ENCODE measurements at regions not wholly inside any gene's neighbourhood (a gene's known extent, or its start where the extent isn't known, plus 50 kb on each side); places are given as distances from the start of the nearest gene placed in this dataset.
"Not testable (repeated sequence)": the region's sequence is repeated elsewhere in the genome, so short reads cannot be mapped to it uniquely, and the experiment has no call there.

DNA sequence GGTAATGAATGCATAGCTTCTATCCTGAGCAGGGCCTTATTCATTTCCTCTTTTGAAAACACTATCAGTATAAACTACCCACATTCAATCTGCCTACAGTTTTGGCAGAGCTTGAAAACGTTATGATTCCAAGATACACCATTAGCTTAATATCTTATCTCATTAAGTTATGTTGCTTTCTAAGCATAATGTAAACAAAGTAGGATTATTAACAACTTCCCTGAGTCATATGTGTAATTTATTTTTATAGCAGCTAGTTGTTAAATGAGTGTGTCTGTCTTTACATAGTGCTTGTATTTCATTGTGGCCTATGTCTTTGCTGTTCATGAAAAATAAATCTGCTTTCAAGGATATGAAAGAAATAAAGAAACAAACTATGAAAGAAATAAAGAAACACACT, 106.2 kb upstream of the DLX6 start:
- no peak overlapping the region for H3K27ac ChIP-seq (ENCODE audit: low read length)
- no peaks in the 10 kb centered on the region for H3K4me1 ChIP-seq (ENCODE audit: insufficient read depth, low read length)
- no peaks in the 10 kb centered on the region for H3K36me3 ChIP-seq (ENCODE audit: insufficient read depth, low read depth, low read length)
- no peak overlapping the region for H3K4me3 ChIP-seq (ENCODE audit: low read length)
- no peaks in the 10 kb centered on the region for H3K9me3 ChIP-seq (ENCODE audit: insufficient read depth, low read depth, low read length)
- H3K9ac ChIP-seq (ENCODE audit: low read depth, low read length) = no peak overlapping the region
- no peaks in the 10 kb centered on the region for H3K27me3 ChIP-seq (ENCODE audit: insufficient read depth, low read length)

DNA sequence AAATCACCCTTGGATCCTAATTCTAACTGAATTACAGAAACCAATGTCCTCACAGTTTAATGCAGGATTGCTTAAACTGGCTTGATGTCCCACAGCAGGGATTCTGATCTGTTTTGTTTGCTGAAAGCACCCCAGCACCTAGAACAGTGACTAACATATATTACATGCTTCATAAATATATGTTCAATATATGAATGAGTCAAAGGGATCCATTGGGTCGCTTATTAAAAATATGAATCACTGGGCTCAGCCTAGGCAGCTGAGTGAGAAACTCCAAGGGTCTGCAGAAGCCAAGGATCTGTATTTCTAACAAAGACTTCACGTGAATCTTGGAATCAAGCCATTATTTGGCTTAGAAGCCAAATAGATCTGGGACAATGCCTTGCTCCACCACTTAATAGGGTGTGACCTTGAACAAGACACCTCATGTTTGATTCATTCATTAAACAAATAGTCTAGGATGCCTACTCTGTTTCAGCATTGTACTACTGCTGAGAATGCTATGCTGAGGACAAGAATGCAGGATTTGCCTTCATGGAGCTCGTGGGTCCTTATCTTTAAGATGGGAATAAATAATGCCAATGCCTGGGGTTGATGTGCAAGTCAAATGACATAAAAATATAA, 103.4 kb upstream of the DLX6 start:
- Histone ChIP-seq H3K9ac (ENCODE audit: low read depth, low read length) (no peak overlapping the region), H3K4me3 (ENCODE audit: low read length) (no peak overlapping the region), H3K36me3 (ENCODE audit: insufficient read depth, low read depth, low read length) (no peaks in the 10 kb centered on the region), H3K4me1 (ENCODE audit: insufficient read depth, low read length) (no peaks in the 10 kb centered on the region), H3K9me3 (ENCODE audit: insufficient read depth, low read depth, low read length) (no peaks in the 10 kb centered on the region), H3K27ac (ENCODE audit: low read length) (no peak overlapping the region), H3K27me3 (ENCODE audit: insufficient read depth, low read length) (no peaks in the 10 kb centered on the region)

DNA sequence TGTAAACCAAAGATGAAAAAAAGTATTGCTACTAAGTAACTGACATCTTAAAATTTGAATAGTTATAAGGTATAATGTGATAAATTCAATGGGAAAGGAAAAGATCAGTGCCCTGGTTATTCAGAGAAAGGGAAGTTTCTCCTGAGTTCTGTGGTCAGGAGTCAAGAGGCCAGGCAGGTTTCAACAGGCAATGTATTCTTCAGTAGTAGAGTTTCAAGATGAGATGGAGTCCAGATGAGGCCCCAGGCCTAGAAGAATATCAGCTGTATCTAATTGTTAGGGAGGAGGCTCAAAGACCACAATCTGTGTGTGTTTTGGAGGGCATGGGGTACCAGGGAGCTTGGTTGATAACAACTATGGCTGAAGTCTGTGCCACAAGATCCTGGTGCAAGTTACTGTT, 101.4 kb upstream of the DLX6 start:
- Histone ChIP-seq H3K9me3 (ENCODE audit: insufficient read depth, low read depth, low read length) (no peaks in the 10 kb centered on the region; the same call in 1 of the 2 replicates), H3K4me3 (ENCODE audit: low read length) (no peak overlapping the region), H3K4me1 (ENCODE audit: insufficient read depth, low read length) (no peaks in the 10 kb centered on the region), H3K27me3 (ENCODE audit: insufficient read depth, low read length) (no peaks in the 10 kb centered on the region), H3K9ac (ENCODE audit: low read depth, low read length) (no peak overlapping the region), H3K36me3 (ENCODE audit: insufficient read depth, low read depth, low read length) (no peaks in the 10 kb centered on the region), H3K27ac (ENCODE audit: low read length) (no peak overlapping the region)

DNA sequence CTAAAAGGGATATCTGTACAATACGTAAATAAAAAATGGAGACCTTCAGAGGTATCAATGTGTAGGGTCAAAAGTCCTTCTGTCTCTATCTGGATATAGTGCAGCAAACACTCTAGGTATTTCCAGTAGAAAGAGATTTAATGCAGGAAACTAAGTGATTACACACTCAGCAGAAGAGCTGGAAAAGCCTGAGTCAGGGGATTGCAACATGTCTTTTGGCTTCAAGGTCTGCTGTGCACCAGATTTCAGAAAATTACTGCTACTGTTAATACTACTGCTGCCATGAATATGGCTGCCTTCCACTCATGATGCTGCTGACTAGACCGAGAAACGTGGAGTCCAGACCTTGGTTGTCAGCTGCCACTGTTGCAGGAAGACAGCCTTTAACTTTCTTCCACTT, 94.9 kb upstream of the DLX6 start:
- Histone ChIP-seq H3K4me1 (ENCODE audit: insufficient read depth, low read length) (no peaks in the 10 kb centered on the region), H3K9ac (ENCODE audit: low read depth, low read length) (no peak overlapping the region), H3K36me3 (ENCODE audit: insufficient read depth, low read depth, low read length) (no peaks in the 10 kb centered on the region), H3K27ac (ENCODE audit: low read length) (no peak overlapping the region), H3K9me3 (ENCODE audit: insufficient read depth, low read depth, low read length) (no peaks in the 10 kb centered on the region; the same call in 1 of the 2 replicates), H3K27me3 (ENCODE audit: insufficient read depth, low read length) (no peaks in the 10 kb centered on the region), H3K4me3 (ENCODE audit: low read length) (no peak overlapping the region)

DNA sequence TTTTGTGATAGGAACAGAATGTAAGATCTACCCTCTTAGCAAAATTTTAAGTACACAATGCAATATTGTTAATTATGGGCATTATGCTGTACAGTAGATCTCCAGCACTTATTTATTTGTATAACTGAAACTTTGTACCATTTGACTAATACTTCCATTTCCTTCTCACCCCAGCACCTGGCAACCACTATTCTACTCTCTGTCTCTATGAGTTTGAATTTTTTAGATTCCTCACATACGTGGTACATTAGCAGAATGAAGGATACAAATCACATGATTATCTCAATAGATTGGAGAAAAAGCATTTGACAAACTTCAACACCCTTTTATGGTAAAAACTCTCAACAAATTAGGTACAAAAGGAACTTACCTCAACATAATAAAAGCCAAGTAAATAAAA, 90.3 kb upstream of the DLX6 start:
- H3K27me3 ChIP-seq (ENCODE audit: insufficient read depth, low read length) = no peaks in the 10 kb centered on the region
- no peak overlapping the region for H3K4me3 ChIP-seq (ENCODE audit: low read length)
- no peak overlapping the region for H3K9ac ChIP-seq (ENCODE audit: low read depth, low read length)
- no peaks in the 10 kb centered on the region for H3K36me3 ChIP-seq (ENCODE audit: insufficient read depth, low read depth, low read length)
- H3K4me1 ChIP-seq (ENCODE audit: insufficient read depth, low read length) = no peaks in the 10 kb centered on the region
- H3K9me3 ChIP-seq (ENCODE audit: insufficient read depth, low read depth, low read length) = no peaks in the 10 kb centered on the region
- H3K27ac ChIP-seq (ENCODE audit: low read length) = no peak overlapping the region

DNA sequence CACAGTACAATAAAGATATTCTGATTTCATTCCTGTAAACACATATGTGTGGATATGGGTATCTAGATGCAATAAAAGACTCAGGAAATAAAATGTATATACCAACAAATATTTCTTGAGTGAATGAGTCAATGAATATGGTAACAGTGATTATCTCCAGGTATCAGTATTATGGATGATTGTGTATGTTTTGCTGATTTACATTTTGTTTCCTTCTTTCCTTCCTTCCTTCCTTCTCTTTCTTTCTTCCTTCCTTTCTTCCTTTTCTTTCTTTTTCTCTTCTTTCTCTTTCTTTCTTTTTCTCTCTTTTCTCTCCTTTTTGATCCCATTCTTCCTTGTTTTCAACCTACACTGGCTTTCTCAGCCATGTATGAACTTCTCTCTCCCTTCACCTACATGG, 85.3 kb upstream of the DLX6 start:
- Histone ChIP-seq H3K9me3 (ENCODE audit: insufficient read depth, low read depth, low read length) (no peaks in the 10 kb centered on the region), H3K4me1 (ENCODE audit: insufficient read depth, low read length) (peaks cover 10% of the 10 kb centered on the region; the same call in 1 of the 2 replicates), H3K27ac (ENCODE audit: low read length) (no peak overlapping the region), H3K4me3 (ENCODE audit: low read length) (no peak overlapping the region; the same call in 1 of the 2 replicates), H3K9ac (ENCODE audit: low read depth, low read length) (no peak overlapping the region), H3K36me3 (ENCODE audit: insufficient read depth, low read depth, low read length) (no peaks in the 10 kb centered on the region), H3K27me3 (ENCODE audit: insufficient read depth, low read length) (no peaks in the 10 kb centered on the region)

DNA sequence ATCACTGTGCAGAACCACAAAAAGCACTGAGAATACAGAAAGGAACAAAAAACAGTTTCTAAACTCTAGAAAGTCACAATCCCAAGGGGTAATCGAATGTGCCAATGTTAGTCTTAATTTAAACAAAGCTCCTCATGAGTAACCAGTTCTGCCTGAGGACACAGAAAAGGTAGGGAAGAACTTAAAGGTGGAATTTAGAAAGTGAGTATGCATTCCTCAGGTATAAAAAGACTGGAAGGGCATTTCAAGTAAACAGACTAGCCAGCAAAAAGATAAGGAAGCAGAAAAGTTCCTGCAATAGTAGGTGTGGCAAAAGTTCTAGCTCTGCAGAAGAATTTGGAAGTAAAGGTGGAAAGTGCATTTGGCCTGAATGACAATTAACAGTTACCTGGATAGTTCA, 84.6 kb upstream of the DLX6 start:
- Histone ChIP-seq H3K36me3 (ENCODE audit: insufficient read depth, low read depth, low read length) (no peaks in the 10 kb centered on the region), H3K9me3 (ENCODE audit: insufficient read depth, low read depth, low read length) (no peaks in the 10 kb centered on the region), H3K4me1 (ENCODE audit: insufficient read depth, low read length) (peaks cover 10% of the 10 kb centered on the region; the same call in 1 of the 2 replicates), H3K27ac (ENCODE audit: low read length) (no peak overlapping the region), H3K4me3 (ENCODE audit: low read length) (no peak overlapping the region; the same call in 1 of the 2 replicates), H3K27me3 (ENCODE audit: insufficient read depth, low read length) (no peaks in the 10 kb centered on the region), H3K9ac (ENCODE audit: low read depth, low read length) (no peak overlapping the region)

DNA sequence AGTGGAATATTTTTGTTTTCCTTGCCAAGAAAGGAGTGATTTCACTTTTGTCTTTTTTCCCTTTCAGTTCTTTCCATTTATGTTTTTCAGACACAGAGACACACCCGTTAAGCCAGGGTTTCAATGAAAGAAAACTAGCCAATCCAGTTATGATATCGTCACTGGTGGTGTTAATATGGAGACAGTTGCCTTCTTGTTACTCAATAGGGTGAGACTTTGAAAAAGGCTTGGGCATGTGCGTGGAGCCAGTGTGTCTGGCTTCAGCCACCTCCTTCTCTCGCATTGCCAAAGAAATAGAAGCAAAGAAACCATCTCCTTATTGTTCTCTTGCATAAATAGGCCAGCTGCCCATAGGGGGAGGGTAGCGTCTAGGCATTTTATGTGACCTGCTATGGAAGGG, 84.1 kb upstream of the DLX6 start:
- Histone ChIP-seq H3K9me3 (ENCODE audit: insufficient read depth, low read depth, low read length) (no peaks in the 10 kb centered on the region), H3K27me3 (ENCODE audit: insufficient read depth, low read length) (no peaks in the 10 kb centered on the region), H3K27ac (ENCODE audit: low read length) (no peak overlapping the region), H3K36me3 (ENCODE audit: insufficient read depth, low read depth, low read length) (no peaks in the 10 kb centered on the region), H3K9ac (ENCODE audit: low read depth, low read length) (no peak overlapping the region), H3K4me3 (ENCODE audit: low read length) (no peak overlapping the region), H3K4me1 (ENCODE audit: insufficient read depth, low read length) (peaks cover 10% of the 10 kb centered on the region; the same call in 1 of the 2 replicates)

DNA sequence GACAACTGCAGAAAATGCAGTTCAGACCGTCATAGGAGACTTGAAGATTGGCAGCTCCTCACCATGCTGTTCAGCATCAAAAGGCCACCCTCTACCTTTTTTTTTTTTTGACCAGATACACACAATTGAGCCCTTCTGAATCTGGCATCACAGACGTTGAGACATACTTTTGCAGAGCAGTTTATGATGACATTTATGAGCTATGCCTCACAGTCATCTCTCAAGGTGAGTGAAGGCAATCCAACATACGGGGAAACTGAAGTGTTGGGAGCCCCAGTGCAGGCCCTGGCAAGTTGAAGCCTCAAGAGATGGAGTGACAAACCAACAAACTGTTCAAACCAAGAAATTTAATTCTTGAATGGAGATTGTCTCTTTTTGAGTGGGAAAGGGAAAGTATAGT, 83.6 kb upstream of the DLX6 start:
- no peak overlapping the region for H3K4me3 ChIP-seq (ENCODE audit: low read length)
- H3K36me3 ChIP-seq (ENCODE audit: insufficient read depth, low read depth, low read length) = no peaks in the 10 kb centered on the region
- no peak overlapping the region for H3K9ac ChIP-seq (ENCODE audit: low read depth, low read length)
- H3K4me1 ChIP-seq (ENCODE audit: insufficient read depth, low read length) = peaks cover 10% of the 10 kb centered on the region; the same call in 1 of the 2 replicates
- H3K27ac ChIP-seq (ENCODE audit: low read length) = no peak overlapping the region
- no peaks in the 10 kb centered on the region for H3K27me3 ChIP-seq (ENCODE audit: insufficient read depth, low read length)
- H3K9me3 ChIP-seq (ENCODE audit: insufficient read depth, low read depth, low read length) = no peaks in the 10 kb centered on the region

DNA sequence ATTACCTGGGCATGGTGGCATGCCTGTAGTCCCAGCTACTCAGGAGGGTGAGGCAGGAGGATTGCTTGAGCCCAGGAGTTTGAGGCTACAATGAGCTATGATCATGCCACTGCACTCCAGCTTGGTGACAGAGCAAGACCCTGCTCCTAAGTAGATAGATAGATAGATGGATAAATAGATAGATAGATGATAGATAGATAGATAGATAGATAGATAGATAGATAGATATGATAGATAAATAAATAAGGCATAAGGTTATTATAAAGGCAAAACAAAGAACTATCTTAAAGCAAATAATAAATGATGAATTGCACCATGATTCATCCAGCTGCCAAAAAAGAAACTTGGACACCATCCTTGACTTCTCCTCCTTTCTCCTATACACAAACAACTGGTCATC, 82.0 kb upstream of the DLX6 start:
- peaks cover 10% of the 10 kb centered on the region; the same call in 1 of the 2 replicates for H3K4me1 ChIP-seq (ENCODE audit: insufficient read depth, low read length)
- not testable (repeated sequence) for H3K9me3 ChIP-seq (ENCODE audit: insufficient read depth, low read depth, low read length); H3K27ac ChIP-seq (ENCODE audit: low read length); H3K4me3 ChIP-seq (ENCODE audit: low read length); H3K27me3 ChIP-seq (ENCODE audit: insufficient read depth, low read length); H3K9ac ChIP-seq (ENCODE audit: low read depth, low read length); H3K36me3 ChIP-seq (ENCODE audit: insufficient read depth, low read depth, low read length)

DNA sequence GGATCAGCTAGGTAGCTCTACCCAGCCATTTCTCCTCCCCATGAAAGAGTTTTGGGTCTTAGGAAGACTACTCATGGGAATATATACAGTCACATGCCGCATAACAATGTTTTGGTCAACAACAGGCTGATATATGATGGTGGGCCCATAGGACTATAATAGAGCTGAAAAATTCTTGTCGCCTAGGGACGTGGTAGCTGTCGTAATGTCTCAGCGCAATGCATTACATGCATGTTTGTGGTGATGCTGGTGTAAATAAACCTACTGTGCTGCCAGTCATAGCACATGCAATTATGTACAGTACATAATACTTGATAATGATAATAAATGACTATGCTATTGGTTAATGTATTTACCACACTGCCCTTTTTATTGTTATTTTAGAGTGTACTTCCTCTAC, 78.2 kb upstream of the DLX6 start:
- Histone ChIP-seq H3K4me3 (ENCODE audit: low read length) (no peak overlapping the region), H3K27ac (ENCODE audit: low read length) (no peak overlapping the region), H3K4me1 (ENCODE audit: insufficient read depth, low read length) (no peaks in the 10 kb centered on the region), H3K9me3 (ENCODE audit: insufficient read depth, low read depth, low read length) (no peaks in the 10 kb centered on the region), H3K9ac (ENCODE audit: low read depth, low read length) (no peak overlapping the region), H3K27me3 (ENCODE audit: insufficient read depth, low read length) (no peaks in the 10 kb centered on the region), H3K36me3 (ENCODE audit: insufficient read depth, low read depth, low read length) (no peaks in the 10 kb centered on the region)

DNA sequence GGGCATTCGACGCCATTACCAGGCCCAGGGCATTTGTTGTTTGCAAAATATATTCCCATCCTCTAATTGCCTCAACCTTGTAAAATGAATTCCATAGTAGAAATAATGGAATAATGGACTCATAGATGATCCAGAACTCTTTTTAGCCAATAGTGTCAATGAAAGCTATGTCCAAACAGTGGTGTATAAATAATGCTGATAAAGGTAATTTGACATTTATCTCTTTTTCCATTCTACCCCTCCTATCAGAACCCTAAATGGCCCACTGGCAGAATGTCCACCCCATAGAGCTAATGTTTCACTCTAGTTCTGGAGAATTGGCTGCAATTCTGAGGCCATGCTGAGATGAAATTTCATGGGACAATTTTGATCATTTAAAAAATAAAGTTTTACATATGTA, 76.4 kb upstream of the DLX6 start:
- H3K4me1 ChIP-seq (ENCODE audit: insufficient read depth, low read length) = no peaks in the 10 kb centered on the region
- H3K9me3 ChIP-seq (ENCODE audit: insufficient read depth, low read depth, low read length) = no peaks in the 10 kb centered on the region
- no peak overlapping the region for H3K27ac ChIP-seq (ENCODE audit: low read length)
- no peaks in the 10 kb centered on the region for H3K27me3 ChIP-seq (ENCODE audit: insufficient read depth, low read length)
- H3K9ac ChIP-seq (ENCODE audit: low read depth, low read length) = no peak overlapping the region
- no peaks in the 10 kb centered on the region for H3K36me3 ChIP-seq (ENCODE audit: insufficient read depth, low read depth, low read length)
- no peak overlapping the region for H3K4me3 ChIP-seq (ENCODE audit: low read length)

All from iPS-20b (cell line).